PFSK-1 (cell line): ENCODE measurements at regions not wholly inside any gene's neighbourhood (a gene's known extent, or its start where the extent isn't known, plus 50 kb on each side); places are given as distances from the start of the nearest gene placed in this dataset.

Source experiments
- FOXP2 ChIP-seq: optimal IDR thresholded peaks from 2 replicates; pipeline ENCODE3; 2011; ENCODE audit warnings: borderline replicate concordance, control low read depth, inconsistent platforms; ENCODE audit not compliant: insufficient read depth; ENCODE audit errors: extremely low read length, extremely low read depth
- POLR2AphosphoS5 ChIP-seq: IDR thresholded peaks from 2 replicates; pipeline ENCODE4 v1.6.1; 2012; ENCODE audit warnings: low read depth, mild to moderate bottlenecking, control low read depth, low read length, moderate library complexity
- REST ChIP-seq, 2 experiments: IDR thresholded peaks; 2 replicates each; pipeline versions ENCODE4 v1.6.1 to v1.8.0; 2011 to 2012; ENCODE audit warnings: low read depth in 2 of 2, low read length in 2 of 2, control low read depth in 1 of 2, inconsistent platforms in 1 of 2, mild to moderate bottlenecking in 1 of 2, moderate library complexity in 1 of 2; ENCODE audit not compliant: insufficient read depth in 1 of 2
- SIN3A ChIP-seq: IDR thresholded peaks from 2 replicates; pipeline ENCODE4 v1.6.1; 2012; ENCODE audit warnings: mild to moderate bottlenecking, low read length, moderate library complexity, borderline replicate concordance; ENCODE audit not compliant: insufficient read depth
- TAF1 ChIP-seq: IDR thresholded peaks from 2 replicates; pipeline ENCODE4 v1.6.1; 2012; ENCODE audit warnings: low read length, control low read depth, borderline replicate concordance; ENCODE audit not compliant: insufficient read depth

GRCh38 chr1:112196008-112196588 is 199.9 kb upstream of the CTTNBP2NL start:
- TF ChIP-seq REST (IDR thresholded peaks at IDR 0.05; ENCODE audit: insufficient read depth in 1 of 2, low read depth in 2 of 2, low read length in 2 of 2) (no peak), SIN3A (no peak), TAF1 (no peak), FOXP2 (no peak), POLR2AphosphoS5 (no peak)

- TF ChIP-seq TAF1 (no peak), REST (IDR thresholded peaks at IDR 0.05; ENCODE audit: insufficient read depth in 1 of 2, low read depth in 2 of 2, low read length in 2 of 2) (no peak), SIN3A (no peak), POLR2AphosphoS5 (no peak), FOXP2 (no peak)
Observed at GRCh38 chr1:112196731-112197130, 199.3 kb upstream of the CTTNBP2NL start.

GRCh38 chr1:112209493-112209892 is 186.5 kb upstream of the CTTNBP2NL start:
- no peak for TF ChIP-seq FOXP2
- TF ChIP-seq REST (IDR thresholded peaks at IDR 0.05; ENCODE audit: insufficient read depth in 1 of 2, low read depth in 2 of 2, low read length in 2 of 2) = no peak
- no peak for TF ChIP-seq TAF1
- TF ChIP-seq SIN3A = no peak
- no peak for TF ChIP-seq POLR2AphosphoS5

GRCh38 chr1:112219267-112219666 is 176.7 kb upstream of the CTTNBP2NL start:
- TF ChIP-seq REST (IDR thresholded peaks at IDR 0.05; ENCODE audit: insufficient read depth in 1 of 2, low read depth in 2 of 2, low read length in 2 of 2) = no peak
- no peak for TF ChIP-seq TAF1
- TF ChIP-seq SIN3A = no peak
- no peak for TF ChIP-seq POLR2AphosphoS5
- TF ChIP-seq FOXP2 = no peak

- no peak for TF ChIP-seq TAF1
- no peak for TF ChIP-seq POLR2AphosphoS5
- TF ChIP-seq SIN3A = no peak
- TF ChIP-seq FOXP2 = no peak
- no peak for TF ChIP-seq REST (IDR thresholded peaks at IDR 0.05; ENCODE audit: insufficient read depth in 1 of 2, low read depth in 2 of 2, low read length in 2 of 2)
Observed at GRCh38 chr1:112230232-112230631, 165.8 kb upstream of the CTTNBP2NL start.
